H1 (cell line): ENCODE measurements at regions not wholly inside any gene's neighbourhood (a gene's known extent, or its start where the extent isn't known, plus 50 kb on each side); places are given as distances from the start of the nearest gene placed in this dataset.

ENCODE experiments used
- CTCF ChIA-PET: fragments of 300-600 bp; sonication (Branson Sonifier 250); formaldehyde crosslinking; loops from one replicate; lab custom pipeline; 2021; ENCODE audit not compliant: partially characterized antibody; lab: Charles Lee
- POLR2A ChIA-PET: fragments of 300-600 bp; sonication (Branson Sonifier 250); formaldehyde crosslinking; loops from one replicate; lab custom pipeline; 2021; ENCODE audit warnings: inconsistent platforms; ENCODE audit not compliant: partially characterized antibody; lab: Charles Lee
- DNase-seq, 2 experiments: peaks; one replicate each; pipeline versions ENCODE4 v3.0.0 to v3.0.0-alpha.2; 2010 to 2022; ENCODE audit warnings: low spot score in 2 of 2, low read depth in 1 of 2, mixed read lengths in 1 of 2
- FAIRE-seq: peaks from 2 replicates; lab custom pipeline; 2011; peaks lifted over from hg19 to GRCh38; lab: Jason Lieb, UNC
- H2AFZ ChIP-seq: 2 replicates; pipeline ENCODE4 v1.8.1; 2012; ENCODE audit warnings: low read length, inconsistent platforms
- H2AK5ac ChIP-seq: 2 replicates; pipeline ENCODE4 v1.6.1; 2013; ENCODE audit warnings: low read depth, low read length
- H2BK120ac ChIP-seq: replicated peaks from 2 replicates; pipeline ENCODE3; 2013; ENCODE audit warnings: low read depth, low read length, inconsistent platforms
- H2BK12ac ChIP-seq: 2 replicates; pipeline ENCODE4 v1.6.1; 2013; ENCODE audit warnings: low read depth, low read length
- H2BK15ac ChIP-seq: 2 replicates; pipeline ENCODE4 v1.6.1; 2013; ENCODE audit warnings: low read length
- H2BK20ac ChIP-seq: 2 replicates; pipeline ENCODE4 v1.6.1; 2013; ENCODE audit warnings: low read length
- H2BK5ac ChIP-seq: 2 replicates; pipeline ENCODE4 v1.6.1; 2013; ENCODE audit warnings: low read depth, low read length
- H3K14ac ChIP-seq: 2 replicates; pipeline ENCODE4 v1.6.1; 2013; ENCODE audit warnings: inconsistent platforms; ENCODE audit not compliant: insufficient read length
- H3K18ac ChIP-seq: 2 replicates; pipeline ENCODE4 v1.6.1; 2013; ENCODE audit warnings: low read length; ENCODE audit errors: extremely low read depth
- H3K23ac ChIP-seq: 2 replicates; pipeline ENCODE4 v1.6.1; 2013; ENCODE audit warnings: inconsistent platforms; ENCODE audit not compliant: insufficient read length
- H3K23me2 ChIP-seq: 2 replicates; pipeline ENCODE4 v1.6.1; 2013; ENCODE audit warnings: low read depth, low read length
- H3K27ac ChIP-seq: 2 replicates; pipeline ENCODE4 v1.6.1; 2011; ENCODE audit warnings: low read depth, low read length, inconsistent platforms
- H3K27me3 ChIP-seq, 4 experiments: replicated peaks in 1 of 4; 1 replicate in 1 of 4; 2 replicates in 3 of 4; pipeline versions ENCODE4 v1.6.1 to v1.8.1; 2011 to 2013; ENCODE audit warnings: low read length in 3 of 4, mild to moderate bottlenecking in 3 of 4, inconsistent platforms in 2 of 4, mixed read lengths in 2 of 4, moderate library complexity in 1 of 4; ENCODE audit not compliant: control insufficient read depth in 3 of 4, insufficient read depth in 3 of 4; ENCODE audit errors: extremely low read depth in 1 of 4
- H3K36me3 ChIP-seq, 4 experiments: 2 replicates each; pipeline versions ENCODE4 v1.6.1 to v1.8.1; 2011 to 2013; ENCODE audit warnings: mild to moderate bottlenecking in 4 of 4, low read length in 3 of 4, moderate library complexity in 2 of 4, control low read depth in 1 of 4, inconsistent platforms in 1 of 4; ENCODE audit not compliant: insufficient read depth in 4 of 4, control insufficient read depth in 2 of 4
- H3K4ac ChIP-seq: replicated peaks from 2 replicates; pipeline ENCODE3; 2013; ENCODE audit warnings: low read length, low read depth, mixed read lengths, inconsistent platforms; ENCODE audit not compliant: insufficient read length
- H3K4me1 ChIP-seq, 4 experiments: replicated peaks in 1 of 4; 1 replicate in 1 of 4; 2 replicates in 3 of 4; pipeline versions ENCODE4 v1.6.1 to v1.8.1; 2011 to 2013; ENCODE audit warnings: low read length in 3 of 4, inconsistent platforms in 2 of 4, mixed read lengths in 1 of 4; ENCODE audit not compliant: insufficient read depth in 4 of 4, control insufficient read depth in 3 of 4
- H3K4me2 ChIP-seq, 2 experiments: 2 replicates each; pipeline versions ENCODE4 v1.6.1 to v1.8.1; 2011 to 2013; ENCODE audit warnings: low read depth in 2 of 2, low read length in 2 of 2, control low read depth in 1 of 2, inconsistent platforms in 1 of 2, mild to moderate bottlenecking in 1 of 2; ENCODE audit not compliant: insufficient read depth in 1 of 2
- H3K4me3 ChIP-seq, 4 experiments: fragments of 200-600, 300-600 bp in 1 of 4; sonication (generic), shearing (Covaris generic), sonication (Bioruptor Twin) in 1 of 4; 2 replicates each; pipeline versions ENCODE4 v1.5.1 to v1.8.1; 2011 to 2016; ENCODE audit warnings: low read length in 4 of 4, low read depth in 3 of 4, control low read depth in 2 of 4, inconsistent platforms in 2 of 4, mild to moderate bottlenecking in 2 of 4, mixed read lengths in 1 of 4, moderate library complexity in 1 of 4; ENCODE audit not compliant: insufficient read depth in 2 of 4; ENCODE audit errors: extremely low read depth in 1 of 4
- H3K56ac ChIP-seq: replicated peaks from 2 replicates; pipeline ENCODE3; 2013; ENCODE audit warnings: low read depth, mild to moderate bottlenecking, mixed read lengths, low read length, inconsistent platforms; ENCODE audit not compliant: insufficient read length
- H3K79me1 ChIP-seq: 2 replicates; pipeline ENCODE4 v1.6.1; 2013; ENCODE audit warnings: low read depth, low read length, control low read depth
- H3K79me2 ChIP-seq, 2 experiments: 2 replicates each; pipeline versions ENCODE4 v1.6.1 to v1.8.1; 2012 to 2013; ENCODE audit warnings: low read length in 2 of 2, mild to moderate bottlenecking in 2 of 2, inconsistent platforms in 1 of 2; ENCODE audit not compliant: insufficient read depth in 2 of 2, control insufficient read depth in 1 of 2
- H3K9ac ChIP-seq, 4 experiments: replicated peaks in 1 of 4; 1 replicate in 1 of 4; 2 replicates in 3 of 4; pipeline versions ENCODE4 v1.6.1 to v1.8.1; 2011 to 2013; ENCODE audit warnings: low read depth in 3 of 4, low read length in 3 of 4, control low read depth in 2 of 4, mild to moderate bottlenecking in 2 of 4, moderate library complexity in 2 of 4, inconsistent platforms in 1 of 4; ENCODE audit errors: extremely low read depth in 1 of 4
- H3K9me3 ChIP-seq, 2 experiments: 2 replicates each; pipeline versions ENCODE4 v1.6.1 to v1.8.1; 2012 to 2013; ENCODE audit warnings: mild to moderate bottlenecking in 2 of 2, moderate library complexity in 2 of 2, control low read depth in 1 of 2, inconsistent platforms in 1 of 2, low read depth in 1 of 2, low read length in 1 of 2, mixed read lengths in 1 of 2; ENCODE audit not compliant: insufficient read depth in 2 of 2
- H4K20me1 ChIP-seq, 2 experiments: replicated peaks in 1 of 2; 2 replicates each; pipeline versions ENCODE3 to v1.8.1; 2011 to 2013; ENCODE audit warnings: inconsistent platforms in 2 of 2, low read length in 2 of 2, mild to moderate bottlenecking in 1 of 2; ENCODE audit not compliant: insufficient read depth in 2 of 2, control insufficient read depth in 1 of 2
- H4K5ac ChIP-seq: 2 replicates; pipeline ENCODE4 v1.6.1; 2013; ENCODE audit warnings: low read length, low read depth, mixed read lengths, inconsistent platforms; ENCODE audit not compliant: insufficient read length
- H4K8ac ChIP-seq: 2 replicates; pipeline ENCODE4 v1.8.0; 2013; ENCODE audit warnings: mild to moderate bottlenecking, moderate library complexity, low read length, inconsistent platforms; ENCODE audit not compliant: insufficient read depth; ENCODE audit errors: extremely low read depth
- H4K91ac ChIP-seq: replicated peaks from 2 replicates; pipeline ENCODE3; 2013; ENCODE audit warnings: low read length, mixed read lengths, inconsistent platforms; ENCODE audit not compliant: insufficient read length
- ASH2L ChIP-seq: fragments of 200-600, 300-600 bp; sonication (generic); IDR thresholded peaks from one replicate; pipeline ENCODE4 v1.7.1; 2017; ENCODE audit warnings: low read length
- BACH1 ChIP-seq: IDR thresholded peaks from 2 replicates; pipeline ENCODE4 v1.6.1; 2012; ENCODE audit warnings: low read length, improper control_type of control experiment
- BCL11A ChIP-seq, 2 experiments: IDR thresholded peaks; one replicate each; pipeline ENCODE4 v1.6.1; 2011; ENCODE audit warnings: low read depth in 2 of 2, low read length in 2 of 2, mild to moderate bottlenecking in 2 of 2
- CBX8 ChIP-seq: fragments of 300-800, 300-1000 bp; sonication (generic); IDR thresholded peaks from 2 replicates; pipeline ENCODE4 v1.7.1; 2016; ENCODE audit warnings: low read depth, low read length, borderline replicate concordance
- JUND ChIP-seq: IDR thresholded peaks from 2 replicates; pipeline ENCODE4 v1.6.1; 2011; ENCODE audit warnings: mild to moderate bottlenecking, improper control_type of control experiment, low read length
- KDM1A ChIP-seq: fragments of 200-600, 300-600 bp; sonication (generic); IDR thresholded peaks from 2 replicates; pipeline ENCODE4 v1.7.1; 2016; ENCODE audit warnings: mild to moderate bottlenecking, low read length, borderline replicate concordance
- KDM5A ChIP-seq: fragments of 200-600 bp; IDR thresholded peaks from 2 replicates; pipeline ENCODE4 v1.7.1; 2012; ENCODE audit warnings: mild to moderate bottlenecking, low read length, inconsistent platforms, mixed read lengths
- POU5F1 ChIP-seq: IDR thresholded peaks from 2 replicates; pipeline ENCODE4 v1.6.1; 2011; ENCODE audit warnings: low read depth, mild to moderate bottlenecking, low read length, moderate library complexity
- RAD21 ChIP-seq, 2 experiments: IDR thresholded peaks in 1 of 2; conservative IDR thresholded peaks in 1 of 2; 2 replicates each; pipeline ENCODE4 v1.6.1; 2011; ENCODE audit warnings: low read depth in 2 of 2, low read length in 2 of 2, improper control_type of control experiment in 1 of 2, inconsistent platforms in 1 of 2, mild to moderate bottlenecking in 1 of 2, moderate library complexity in 1 of 2
- RFX5 ChIP-seq: IDR thresholded peaks from 2 replicates; pipeline ENCODE4 v1.6.1; 2011; ENCODE audit warnings: low read depth, low read length, improper control_type of control experiment, borderline replicate concordance
- SP1 ChIP-seq: IDR thresholded peaks from 2 replicates; pipeline ENCODE4 v1.6.1; 2011; ENCODE audit warnings: low read depth, low read length
- TEAD4 ChIP-seq: IDR thresholded peaks from 2 replicates; pipeline ENCODE4 v1.6.1; 2012; ENCODE audit warnings: low read depth, low read length, inconsistent platforms, mixed read lengths
- WGBS, 2 experiments: shearing (Covaris generic) in 1 of 2; methylation state at CpG; one replicate each; pipeline versions ENCODE4 v1.1.6 to v1.1.7; 2013 to 2015; ENCODE audit warnings: low lambda C conversion rate in 2 of 2, mixed read lengths in 2 of 2, inconsistent platforms in 1 of 2, low coverage in 1 of 2, missing lambda C conversion rate in 1 of 2; ENCODE audit not compliant: insufficient replicate concordance in 2 of 2, insufficient coverage in 1 of 2, insufficient read length in 1 of 2; ENCODE audit errors: extremely low coverage in 1 of 2, missing lambda C conversion rate in 1 of 2; 5-methylcytosine and 5-hydroxymethylcytosine counted together
- TF ChIP-seq, protein P1 (sequence below), 3 experiments: IDR thresholded peaks; 1 replicate in 2 of 3; 2 replicates in 1 of 3; pipeline versions ENCODE4 v1.5.1 to v1.6.1; 2011; ENCODE audit warnings: low read length in 3 of 3, mild to moderate bottlenecking in 3 of 3, inconsistent platforms in 2 of 3, low read depth in 1 of 3, moderate library complexity in 1 of 3; ENCODE audit not compliant: insufficient read depth in 1 of 3; ENCODE audit errors: control extremely low read depth in 1 of 3

DNA sequence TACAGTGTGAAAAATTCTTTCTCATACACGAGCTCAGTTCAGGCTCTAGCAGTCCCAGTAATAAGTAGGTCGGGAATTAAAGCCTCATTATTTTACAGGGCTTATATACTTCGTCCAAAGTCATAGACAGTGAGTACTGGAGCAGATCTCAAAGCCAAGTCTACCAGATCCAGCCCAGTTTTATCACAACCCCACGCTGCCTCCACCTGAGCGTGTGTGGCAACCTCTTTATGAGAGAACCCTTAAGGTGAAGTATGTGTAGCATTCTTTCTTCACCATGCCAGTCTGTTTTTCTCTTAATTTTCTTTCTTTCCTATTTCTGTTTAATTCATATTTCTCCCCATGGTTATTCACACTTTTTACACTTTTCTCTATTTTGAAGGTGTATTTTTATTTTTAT is 574.6 kb upstream of the ARPP21 start:
- CTCF ChIA-PET, result no interaction called here
- no peak overlapping the region for H2AK5ac ChIP-seq
- H3K36me3 ChIP-seq, result no peaks in the 10 kb centered on the region
- no peaks in the 10 kb centered on the region for H3K23me2 ChIP-seq
- no peak overlapping the region for H4K8ac ChIP-seq
- no peak overlapping the region for H3K14ac ChIP-seq
- POLR2A ChIA-PET, result no interaction called here
- no peak overlapping the region for H3K56ac ChIP-seq
- no peaks in the 10 kb centered on the region for H4K20me1 ChIP-seq
- DNase-seq (no peak), FAIRE-seq (no peak)
- no peak overlapping the region for H3K9ac ChIP-seq
- H2BK12ac ChIP-seq, result no peak overlapping the region
- H3K79me2 ChIP-seq, result no peaks in the 10 kb centered on the region
- no peak overlapping the region for H3K4ac ChIP-seq
- H2BK5ac ChIP-seq, result no peak overlapping the region
- no peaks in the 10 kb centered on the region for H3K4me1 ChIP-seq
- WGBS, 2 experiments, result 85% methylated on average over 5 of the region's 5 CpGs; no CpG with 5 or more reads in 1 of the 2 experiments
- H3K27me3 ChIP-seq, result no peaks in the 10 kb centered on the region
- no peaks in the 10 kb centered on the region for H3K9me3 ChIP-seq
- no peak overlapping the region for H3K4me2 ChIP-seq
- H4K91ac ChIP-seq, result no peak overlapping the region
- no peak overlapping the region for H4K5ac ChIP-seq
- no peak overlapping the region for H2BK20ac ChIP-seq
- H2AFZ ChIP-seq, result no peak overlapping the region
- no peak overlapping the region for H3K4me3 ChIP-seq
- H3K27ac ChIP-seq, result no peak overlapping the region
- H2BK15ac ChIP-seq, result no peak overlapping the region
- no peak overlapping the region for H2BK120ac ChIP-seq
- no peak overlapping the region for H3K23ac ChIP-seq
- H3K18ac ChIP-seq, result no peak overlapping the region
- H3K79me1 ChIP-seq, result no peaks in the 10 kb centered on the region
- TF ChIP-seq RAD21 (IDR thresholded peaks at IDR 0.05 in 1 of 2, conservative IDR thresholded peaks at IDR 0.05 in 1 of 2; ENCODE audit: low read depth in 2 of 2, low read length in 2 of 2) (peak; percentile 27 to 38), POU5F1 (no peak), ASH2L (no peak), JUND (no peak), CBX8 (no peak), SP1 (no peak), TEAD4 (no peak), BCL11A (IDR thresholded peaks at IDR 0.05; ENCODE audit: low read depth in 2 of 2, low read length in 2 of 2) (no peak), BACH1 (no peak), KDM5A (no peak), RFX5 (no peak), KDM1A (no peak)
- TF ChIP-seq, protein P1, sequence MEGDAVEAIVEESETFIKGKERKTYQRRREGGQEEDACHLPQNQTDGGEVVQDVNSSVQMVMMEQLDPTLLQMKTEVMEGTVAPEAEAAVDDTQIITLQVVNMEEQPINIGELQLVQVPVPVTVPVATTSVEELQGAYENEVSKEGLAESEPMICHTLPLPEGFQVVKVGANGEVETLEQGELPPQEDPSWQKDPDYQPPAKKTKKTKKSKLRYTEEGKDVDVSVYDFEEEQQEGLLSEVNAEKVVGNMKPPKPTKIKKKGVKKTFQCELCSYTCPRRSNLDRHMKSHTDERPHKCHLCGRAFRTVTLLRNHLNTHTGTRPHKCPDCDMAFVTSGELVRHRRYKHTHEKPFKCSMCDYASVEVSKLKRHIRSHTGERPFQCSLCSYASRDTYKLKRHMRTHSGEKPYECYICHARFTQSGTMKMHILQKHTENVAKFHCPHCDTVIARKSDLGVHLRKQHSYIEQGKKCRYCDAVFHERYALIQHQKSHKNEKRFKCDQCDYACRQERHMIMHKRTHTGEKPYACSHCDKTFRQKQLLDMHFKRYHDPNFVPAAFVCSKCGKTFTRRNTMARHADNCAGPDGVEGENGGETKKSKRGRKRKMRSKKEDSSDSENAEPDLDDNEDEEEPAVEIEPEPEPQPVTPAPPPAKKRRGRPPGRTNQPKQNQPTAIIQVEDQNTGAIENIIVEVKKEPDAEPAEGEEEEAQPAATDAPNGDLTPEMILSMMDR (IDR thresholded peaks at IDR 0.05; ENCODE audit: control extremely low read depth in 1 of 3, insufficient read depth in 1 of 3, low read depth in 1 of 3, low read length in 3 of 3), result peak in 1 of 3 experiments; percentile 10; a peak in 1 of 4 replicates
